HG03108 (cell line): ENCODE measurements at regions not wholly inside any gene's neighbourhood (a gene's known extent, or its start where the extent isn't known, plus 50 kb on each side); places are given as distances from the start of the nearest gene placed in this dataset.

Source experiments
- ATAC-seq: cut with Tn5 transposase; IDR thresholded peaks from one replicate; pipeline ENCODE4 v1.9.1; 2021; ENCODE audit warnings: moderate library complexity; ENCODE audit not compliant: unreplicated experiment

- no peak for ATAC-seq
Observed at GRCh38 chr4:3685081-3685645, 81.0 kb upstream of the ADRA2C start.

GRCh38 chr4:3684546-3684945 lies 81.6 kb upstream of the ADRA2C start:
- ATAC-seq = no peak

DNA sequence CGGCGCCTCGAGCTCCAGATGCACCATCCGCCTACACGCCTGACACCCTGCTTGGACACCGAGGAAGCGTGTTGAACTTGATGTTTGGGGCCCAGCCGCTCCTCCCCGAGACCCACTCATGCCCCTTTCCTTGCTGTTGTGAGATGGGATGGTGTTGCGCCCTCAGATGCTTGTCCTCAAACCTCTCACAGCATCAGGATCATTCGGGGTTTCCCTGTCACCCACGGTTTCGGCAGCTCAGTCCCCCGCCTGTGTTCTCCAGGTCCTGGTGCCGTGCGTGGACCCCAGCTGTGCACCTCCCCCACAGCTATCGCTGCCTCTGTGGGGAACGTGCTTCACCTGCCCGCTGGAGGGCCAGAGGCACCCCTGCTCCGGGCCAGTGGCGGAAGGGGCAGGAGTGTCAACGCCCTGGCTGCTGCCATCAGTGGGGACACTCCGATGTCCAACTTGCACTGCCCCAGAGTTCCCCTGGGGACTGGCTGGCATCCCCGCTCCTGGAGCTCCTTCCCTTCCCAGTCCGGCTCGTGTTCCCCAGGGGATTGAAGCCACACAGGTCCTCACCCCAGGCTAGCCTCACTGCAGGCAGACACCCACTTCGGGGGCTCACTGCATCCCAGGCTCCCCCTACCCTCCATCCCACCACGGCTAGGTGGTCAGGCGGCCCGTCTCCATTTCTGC lies 82.3 kb upstream of the ADRA2C start:
- no peak for ATAC-seq

DNA sequence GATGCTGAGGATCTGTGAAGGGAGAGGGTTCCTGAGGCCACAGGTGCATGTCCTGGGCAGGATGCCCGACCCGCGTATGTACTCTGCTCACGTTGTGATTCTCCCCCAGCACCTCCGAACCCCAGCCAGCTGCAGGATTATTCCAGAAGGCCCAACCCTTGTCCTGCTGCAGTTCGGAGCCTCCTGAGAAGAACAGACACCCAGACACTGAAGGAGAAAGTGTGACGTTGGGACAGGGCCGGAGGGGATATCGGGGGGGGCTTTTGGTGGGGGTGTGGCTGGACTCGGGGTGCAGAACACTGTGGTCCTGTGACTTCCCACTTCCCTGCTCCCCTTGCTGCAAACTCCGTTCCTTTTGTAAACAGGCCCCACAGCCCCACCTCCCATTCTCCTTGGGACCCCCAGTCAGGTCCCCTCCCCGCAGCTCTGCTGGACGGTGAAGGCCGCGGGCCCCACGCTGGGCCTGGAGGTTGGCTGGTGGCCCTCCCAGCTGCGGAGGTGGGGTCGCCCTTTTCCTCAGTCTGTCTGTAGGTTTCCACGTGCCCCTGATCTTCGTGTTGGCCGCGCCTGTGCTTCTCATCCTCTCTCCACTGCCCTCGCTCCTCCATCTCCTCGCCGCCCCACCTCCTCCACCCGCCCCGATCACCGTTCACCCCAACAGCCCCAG lies 83.0 kb upstream of the ADRA2C start:
- ATAC-seq = no peak

GRCh38 chr4:3682236-3683076 lies 83.7 kb upstream of the ADRA2C start:
- no peak for ATAC-seq

- ATAC-seq = no peak
Observed at GRCh38 chr4:3681191-3681590, 85.0 kb upstream of the ADRA2C start.

DNA sequence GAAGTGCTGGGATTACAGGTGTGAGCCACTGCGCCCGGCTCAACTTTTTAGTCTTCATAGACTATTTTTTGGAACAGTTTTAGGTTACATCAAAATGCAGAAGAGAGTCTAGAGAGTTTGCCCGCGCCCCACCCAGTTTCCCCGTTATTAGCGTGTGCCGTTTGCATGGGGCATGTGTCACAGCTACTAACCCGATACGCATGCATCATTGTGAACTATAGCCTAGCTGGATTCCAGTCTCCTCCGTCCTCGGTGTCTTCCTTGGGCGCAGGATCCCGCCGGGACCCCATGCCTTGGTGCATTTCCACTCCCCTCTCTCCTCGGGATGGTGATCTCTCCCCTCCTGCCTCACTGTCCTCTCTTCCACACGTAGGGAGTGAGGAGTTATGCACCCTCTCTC lies 85.5 kb upstream of the ADRA2C start:
- no peak for ATAC-seq

DNA sequence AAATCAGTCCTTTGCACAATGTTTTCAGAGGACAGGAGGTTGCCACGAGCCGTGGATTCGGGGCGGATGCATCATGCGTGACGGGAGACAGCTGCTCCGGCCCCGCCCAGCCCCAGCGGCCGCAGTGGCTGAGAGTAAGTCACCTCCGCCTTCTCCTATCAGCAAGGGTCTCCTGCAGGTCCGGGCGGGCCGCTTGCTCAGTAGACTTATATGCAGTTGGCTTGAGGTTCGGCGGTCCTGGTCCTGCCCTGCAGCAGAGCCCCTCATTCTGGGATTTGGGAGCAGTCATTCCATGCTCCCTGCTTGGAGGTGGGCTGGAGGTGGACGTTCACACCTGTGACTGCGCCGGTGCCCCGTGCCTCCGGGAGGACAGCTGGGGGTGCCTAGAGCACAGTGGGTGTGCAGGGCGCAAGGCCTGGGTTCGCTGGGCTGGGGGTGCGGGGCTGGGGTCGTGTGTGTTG lies 86.3 kb upstream of the ADRA2C start:
- ATAC-seq = no peak

- no peak for ATAC-seq
Observed at GRCh38 chr4:3679071-3679825, 86.9 kb upstream of the ADRA2C start.

DNA sequence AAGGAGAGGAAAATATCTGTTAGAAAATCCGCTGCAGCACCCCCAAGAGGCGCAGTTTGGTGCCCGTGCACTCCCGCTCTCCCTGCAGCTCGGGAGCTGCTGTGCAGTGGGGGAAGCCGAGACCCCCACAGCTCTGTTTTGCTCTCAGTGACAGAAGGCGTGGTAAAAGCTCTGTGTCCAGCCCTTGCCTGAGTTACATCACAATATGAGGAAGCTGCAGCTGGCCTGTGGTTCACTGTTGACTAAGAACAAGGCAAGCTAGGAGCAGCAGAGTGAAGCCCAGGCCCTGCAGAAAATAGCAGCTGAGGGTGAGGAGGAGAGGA lies 88.5 kb upstream of the ADRA2C start:
- ATAC-seq = no peak

GRCh38 chr4:3676907-3677747 lies 89.1 kb upstream of the ADRA2C start:
- no peak for ATAC-seq

GRCh38 chr4:3676196-3676595 lies 90.0 kb upstream of the ADRA2C start:
- no peak for ATAC-seq

DNA sequence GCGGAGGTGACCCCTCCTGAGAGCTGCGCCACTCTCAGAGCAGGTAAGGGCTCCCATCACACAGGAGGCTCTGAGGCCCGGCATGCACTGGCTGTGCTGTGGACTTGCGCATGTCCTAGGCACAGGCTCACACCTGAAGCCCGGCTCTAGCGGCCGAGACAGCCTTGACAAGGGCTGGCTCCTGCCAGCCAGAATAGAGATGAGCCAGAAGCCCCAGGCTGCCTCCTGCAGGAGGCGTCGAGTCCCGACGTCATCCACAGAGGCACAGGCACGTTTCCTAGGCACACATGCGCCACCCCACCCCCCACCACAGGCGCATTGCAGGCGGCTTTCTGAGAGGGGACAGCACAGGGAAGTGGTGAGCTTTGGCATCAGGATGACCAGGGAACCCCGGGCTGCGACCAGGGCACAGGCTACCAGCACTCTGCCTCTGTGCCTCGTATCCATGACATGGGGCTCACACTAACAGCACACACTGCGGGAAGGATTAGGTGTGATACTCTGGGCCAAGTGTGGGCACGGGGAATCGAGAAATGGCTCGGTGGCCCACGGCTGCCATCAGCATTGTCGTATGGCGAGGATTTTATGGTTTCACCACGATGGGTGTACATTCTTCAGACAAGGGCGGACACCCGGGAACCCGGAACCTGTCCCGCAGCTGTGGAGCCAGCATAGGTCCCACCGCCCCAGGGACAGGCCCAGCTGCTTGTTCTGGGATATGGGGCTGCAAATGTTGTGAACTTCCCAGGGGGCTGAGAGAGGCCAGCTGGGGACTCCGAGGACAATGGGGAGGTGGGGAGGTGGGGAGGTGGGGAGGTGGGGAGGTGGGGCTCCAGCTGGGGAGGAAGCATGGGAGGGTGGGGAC lies 90.7 kb upstream of the ADRA2C start:
- no peak for ATAC-seq

DNA sequence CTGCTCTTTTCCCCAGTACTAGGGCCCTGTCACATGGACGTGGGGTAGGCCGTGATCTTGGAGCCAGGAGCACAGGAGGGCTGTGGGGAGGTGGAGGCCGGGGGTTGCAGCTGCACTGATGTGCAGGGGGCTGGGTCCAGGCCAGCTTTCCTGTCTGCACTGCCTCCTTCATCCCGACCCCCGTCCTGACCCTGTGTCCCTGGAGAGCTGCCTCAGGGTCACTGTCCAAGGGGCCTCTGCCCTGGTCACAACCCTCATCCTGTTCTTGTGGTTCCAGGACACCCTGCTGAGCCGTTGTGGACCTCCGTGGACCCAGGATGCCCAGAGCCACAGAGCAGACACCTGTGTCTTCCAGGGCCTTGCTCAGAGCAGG lies 91.7 kb upstream of the ADRA2C start:
- ATAC-seq = no peak

DNA sequence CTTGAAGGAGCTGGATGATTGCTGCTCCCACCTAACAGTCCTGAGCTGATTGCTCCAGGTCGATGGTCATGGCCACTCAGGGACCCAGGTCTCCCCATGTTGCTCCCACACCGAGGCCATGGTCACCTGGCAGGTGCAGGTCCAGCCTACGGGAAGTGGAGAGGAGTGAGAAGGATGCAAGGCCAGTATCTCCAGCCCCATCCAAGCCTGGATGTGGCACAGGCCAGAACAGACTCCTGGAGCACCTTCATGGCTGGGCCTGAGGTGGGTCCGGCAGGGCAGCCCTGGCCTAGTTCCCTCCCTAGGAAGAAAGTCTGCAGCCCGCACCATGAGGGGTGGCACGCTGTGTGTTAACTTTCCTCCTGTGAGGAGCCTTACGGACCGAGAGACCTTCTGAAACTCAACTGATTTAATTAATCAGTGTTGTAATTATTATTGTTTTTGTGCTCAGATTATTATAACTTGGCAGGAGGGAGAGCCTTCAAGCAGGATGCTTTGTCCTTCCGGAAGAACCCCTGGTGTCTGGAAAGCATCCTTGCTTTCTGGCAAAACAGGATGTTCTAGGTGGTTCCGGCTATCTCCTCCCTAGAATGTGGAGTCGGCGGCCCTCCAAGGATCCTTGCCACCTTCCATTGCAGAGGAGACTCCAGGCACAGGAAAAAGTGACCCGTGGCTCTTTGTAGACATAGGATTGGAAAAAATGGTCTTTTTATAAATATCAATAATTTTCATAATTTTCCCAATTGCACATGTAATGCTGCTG lies 92.3 kb upstream of the ADRA2C start:
- ATAC-seq = no peak

DNA sequence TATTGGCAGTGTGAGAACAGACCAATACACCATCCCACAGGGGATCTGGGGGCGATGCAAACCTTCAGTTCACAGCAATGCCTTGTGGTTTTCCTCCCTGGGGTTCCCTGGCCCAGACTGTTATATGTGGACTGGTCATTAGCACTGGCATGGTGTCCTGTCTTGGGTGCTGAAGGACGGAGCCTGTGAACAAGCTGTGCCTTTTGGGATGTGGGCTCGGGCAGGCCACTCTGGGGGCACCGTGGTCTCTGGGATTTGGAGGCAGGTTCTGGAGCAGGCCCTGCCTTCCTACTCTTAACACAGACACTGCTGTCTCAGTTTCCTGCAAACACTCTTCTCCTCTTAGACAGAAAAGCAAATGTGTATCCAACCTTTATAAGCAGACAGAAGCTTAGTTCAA lies 93.0 kb upstream of the ADRA2C start:
- no peak for ATAC-seq

DNA sequence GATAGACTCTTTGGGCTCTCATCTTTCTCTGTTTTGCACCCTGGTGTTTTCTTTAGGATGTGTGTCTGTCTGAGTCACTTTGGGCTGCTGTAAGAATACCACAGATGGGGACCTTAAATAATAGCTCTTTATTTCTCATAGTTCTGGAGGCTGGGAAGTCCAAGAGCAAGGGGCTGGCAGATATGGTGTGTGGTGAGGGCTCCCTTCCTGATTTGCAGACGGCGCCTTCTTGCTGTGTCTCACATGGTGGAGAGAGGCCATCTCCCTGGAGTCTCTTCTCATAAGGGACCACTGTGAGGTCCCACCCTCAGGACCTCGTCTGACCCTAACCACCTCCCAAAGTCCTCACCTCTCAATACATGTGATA lies 93.7 kb upstream of the ADRA2C start:
- ATAC-seq = no peak
